Adrenal gland (tissue), 5 donors: ENCODE measurements at regions not wholly inside any gene's neighbourhood (a gene's known extent, or its start where the extent isn't known, plus 50 kb on each side); places are given as distances from the start of the nearest gene placed in this dataset.

Experiments used
- CTCF ChIP-seq, 6 experiments: fragments of 450-650 bp in 4 of 6; fragments of 200-600 bp in 2 of 6; sonication (generic) in 1 of 6; IDR thresholded peaks; 1 replicate in 5 of 6; 2 replicates in 1 of 6; pipeline versions ENCODE4 v1.5.1 to v1.8.0; 2016 to 2021; ENCODE audit warnings: antibody characterized with exemption in 6 of 6, mild to moderate bottlenecking in 2 of 6, moderate library complexity in 1 of 6
- POLR2A ChIP-seq, 2 donors: fragments of 450-650 bp; IDR thresholded peaks; one replicate each; pipeline ENCODE4 v1.6.1; 2017; ENCODE audit warnings: antibody characterized with exemption in 2 of 2, mild to moderate bottlenecking in 2 of 2, moderate library complexity in 1 of 2
- donor health status: DM: no; HTN: no; CAD: no.

GRCh38 chr5:121378046-121378445 is 473.6 kb upstream of the FTMT start:
- TF ChIP-seq POLR2A (IDR thresholded peaks at IDR 0.05) (no peak), CTCF (IDR thresholded peaks at IDR 0.05) (no peak)
